Naive thymus-derived CD4-positive, alpha-beta T cell (primary cell): ENCODE measurements at regions not wholly inside any gene's neighbourhood (a gene's known extent, or its start where the extent isn't known, plus 50 kb on each side); places are given as distances from the start of the nearest gene placed in this dataset.

Experiments used
- ATAC-seq: fragments of 150-1000 bp; cut with Tn5 transposase; 2 replicates; pipeline ENCODE4 v1.10.0; 2021; ENCODE audit warnings: mild to moderate bottlenecking, moderate library complexity
- CTCF ChIA-PET: fragments of 350-600 bp; sonication (Branson Sonifier 250); formaldehyde crosslinking; loops from one replicate; lab custom pipeline; 2021; ENCODE audit warnings: antibody characterized with exemption; lab: Charles Lee
- POLR2A ChIA-PET: fragments of 350-600 bp; sonication (Branson Sonifier 250); formaldehyde crosslinking; loops from one replicate; lab custom pipeline; 2021; ENCODE audit warnings: antibody characterized with exemption, inconsistent platforms; lab: Charles Lee
- DNase-seq, 9 donors: peaks; one replicate each; pipeline versions ENCODE4 v3.0.0 to v3.0.0-alpha.2; 2020 to 2022; ENCODE audit warnings: mixed read lengths in 1 of 9
- H3K27ac ChIP-seq: one replicate; pipeline ENCODE4 v1.7.0; 2013; ENCODE audit warnings: mild to moderate bottlenecking, low read depth, low read length, moderate library complexity
- H3K27me3 ChIP-seq, 2 donors: one replicate each; pipeline ENCODE4 v1.7.0; 2013; ENCODE audit warnings: low read length in 2 of 2, mild to moderate bottlenecking in 2 of 2, moderate library complexity in 2 of 2; ENCODE audit not compliant: control insufficient read depth in 2 of 2, insufficient read depth in 2 of 2
- H3K36me3 ChIP-seq, 3 experiments: 1 replicate in 2 of 3; 2 replicates in 1 of 3; pipeline ENCODE4 v1.7.0; 2013; ENCODE audit warnings: low read length in 3 of 3, mild to moderate bottlenecking in 3 of 3, moderate library complexity in 1 of 3; ENCODE audit not compliant: insufficient read depth in 3 of 3, control insufficient read depth in 2 of 3
- H3K4me1 ChIP-seq, 2 donors: one replicate each; pipeline ENCODE4 v1.7.0; 2013; ENCODE audit warnings: low read length in 2 of 2, mild to moderate bottlenecking in 2 of 2, moderate library complexity in 1 of 2; ENCODE audit not compliant: control insufficient read depth in 2 of 2, insufficient read depth in 2 of 2
- H3K4me3 ChIP-seq: 2 replicates; pipeline ENCODE4 v1.7.0; 2013; ENCODE audit warnings: mild to moderate bottlenecking, low read length
- H3K9me3 ChIP-seq, 3 experiments: 1 replicate in 2 of 3; 2 replicates in 1 of 3; pipeline ENCODE4 v1.7.0; 2013; ENCODE audit warnings: low read length in 3 of 3; ENCODE audit not compliant: control insufficient read depth in 2 of 3
- H3K27ac Mint-ChIP-seq, 9 donors: one replicate each; pipeline ENCODE4 v1.8.0; 2020 to 2022; ENCODE audit warnings: mixed read lengths in 9 of 9, mild to moderate bottlenecking in 8 of 9, moderate library complexity in 5 of 9, inconsistent platforms in 2 of 9
- H3K27me3 Mint-ChIP-seq, 5 donors: one replicate each; pipeline ENCODE4 v1.8.0; 2021 to 2022; ENCODE audit warnings: mixed read lengths in 5 of 5, mild to moderate bottlenecking in 1 of 5
- H3K36me3 Mint-ChIP-seq, 5 donors: one replicate each; pipeline ENCODE4 v1.8.0; 2020 to 2022; ENCODE audit warnings: mixed read lengths in 5 of 5, mild to moderate bottlenecking in 3 of 5, inconsistent platforms in 1 of 5
- H3K4me1 Mint-ChIP-seq, 7 donors: one replicate each; pipeline ENCODE4 v1.8.0; 2020 to 2022; ENCODE audit warnings: mixed read lengths in 7 of 7, mild to moderate bottlenecking in 3 of 7, inconsistent platforms in 1 of 7
- H3K4me3 Mint-ChIP-seq, 10 donors: one replicate each; pipeline ENCODE4 v1.8.0; 2020 to 2022; ENCODE audit warnings: mild to moderate bottlenecking in 10 of 10, mixed read lengths in 10 of 10, moderate library complexity in 6 of 10, inconsistent platforms in 2 of 10
- H3K9me3 Mint-ChIP-seq, 11 donors: one replicate each; pipeline ENCODE4 v1.8.0; 2020 to 2022; ENCODE audit warnings: mixed read lengths in 11 of 11, mild to moderate bottlenecking in 4 of 11, inconsistent platforms in 1 of 11, moderate library complexity in 1 of 11
- intact Hi-C, 2 donors: fragments of 100-400 bp; cut with micrococcal nuclease; formaldehyde crosslinking; loops; one replicate each; pipeline ENCODE4 v1.15.1; 2023

- H3K9me3 ChIP-seq = peaks cover 0 to 9% (median 0%) of the 10 kb centered on the region in 3 experiments
- no peak overlapping the region for H3K4me3 Mint-ChIP-seq
- H3K9me3 Mint-ChIP-seq = peaks cover 7 to 40% (median 20%) of the 10 kb centered on the region in 11 donors
- no peaks in the 10 kb centered on the region for H3K36me3 Mint-ChIP-seq
- no peaks in the 10 kb centered on the region for H3K27me3 ChIP-seq
- intact Hi-C loops = no loop called here
- DNase-seq = no peak
- no peak overlapping the region for H3K27ac Mint-ChIP-seq
- ChIA-PET POLR2A (no interaction called here), CTCF (no interaction called here)
- ATAC-seq = no peak
- H3K27me3 Mint-ChIP-seq = no peaks in the 10 kb centered on the region
- no peaks in the 10 kb centered on the region for H3K4me1 Mint-ChIP-seq
- H3K36me3 ChIP-seq = no peaks in the 10 kb centered on the region
- no peak overlapping the region for H3K27ac ChIP-seq
- no peaks in the 10 kb centered on the region for H3K4me1 ChIP-seq
- no peak overlapping the region for H3K4me3 ChIP-seq
These were observed 1397.6 kb upstream of the DDX18 start for GRCh38 chr2:116416731-116417377.

- Mint-ChIP-seq H3K9me3 (peaks cover 2 to 34% (median 11%) of the 10 kb centered on the region in 11 donors), H3K4me3 (no peak overlapping the region), H3K27me3 (no peaks in the 10 kb centered on the region), H3K36me3 (no peaks in the 10 kb centered on the region), H3K4me1 (peaks cover 0 to 2% (median 0%) of the 10 kb centered on the region in 7 donors), H3K27ac (no peak overlapping the region)
- Histone ChIP-seq H3K27me3 (no peaks in the 10 kb centered on the region), H3K36me3 (no peaks in the 10 kb centered on the region), H3K4me1 (no peaks in the 10 kb centered on the region), H3K4me3 (no peak overlapping the region), H3K27ac (no peak overlapping the region), H3K9me3 (peaks cover 0 to 5% (median 0%) of the 10 kb centered on the region in 3 experiments)
- POLR2A ChIA-PET = no interaction called here
- CTCF ChIA-PET = no interaction called here
- intact Hi-C loops = no loop called here
- DNase-seq (no peak), ATAC-seq (no peak)
These were observed 1378.8 kb upstream of the DDX18 start for GRCh38 chr2:116435648-116436047.

- POLR2A ChIA-PET = no interaction called here
- no peaks in the 10 kb centered on the region for H3K4me1 ChIP-seq
These were observed 1374.3 kb upstream of the DDX18 start for GRCh38 chr2:116440104-116440653.

DNA sequence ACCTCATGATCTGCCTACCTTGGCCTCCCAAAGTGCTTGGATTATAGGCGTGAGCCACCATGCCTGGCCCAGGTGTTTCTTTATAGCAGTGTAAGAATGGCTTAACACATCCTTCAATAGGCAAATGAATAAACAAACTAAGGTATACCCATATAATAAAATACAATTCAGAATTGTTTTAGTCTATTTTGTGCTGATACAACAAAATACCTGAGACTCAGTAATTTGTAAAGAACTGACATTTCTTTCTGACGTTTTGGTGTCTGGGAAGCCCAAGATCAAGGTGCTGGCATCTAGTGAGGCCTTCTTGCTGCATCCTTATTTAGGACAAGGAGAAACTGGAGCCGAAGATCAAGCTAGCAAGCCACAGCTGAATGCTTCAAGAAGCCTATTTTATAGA lies 1372.1 kb upstream of the DDX18 start:
- H3K9me3 Mint-ChIP-seq = peaks cover 2 to 37% (median 17%) of the 10 kb centered on the region in 11 donors
- Histone ChIP-seq H3K27ac (no peak overlapping the region), H3K4me1 (no peaks in the 10 kb centered on the region), H3K4me3 (no peak overlapping the region), H3K27me3 (no peaks in the 10 kb centered on the region), H3K36me3 (no peaks in the 10 kb centered on the region), H3K9me3 (no peaks in the 10 kb centered on the region)
- H3K27me3 Mint-ChIP-seq = no peaks in the 10 kb centered on the region
- no peaks in the 10 kb centered on the region for H3K4me1 Mint-ChIP-seq
- intact Hi-C loops = no loop called here
- POLR2A ChIA-PET = no interaction called here
- ATAC-seq (no peak), DNase-seq (no peak)
- H3K36me3 Mint-ChIP-seq = no peaks in the 10 kb centered on the region
- no peak overlapping the region for H3K4me3 Mint-ChIP-seq
- CTCF ChIA-PET = no interaction called here
- H3K27ac Mint-ChIP-seq = no peak overlapping the region

More at GRCh38 chr2:116440104-116440653, 1374.3 kb upstream of the DDX18 start:
- DNase-seq (no peak), ATAC-seq (no peak)
- H3K4me1 Mint-ChIP-seq = peaks cover 0 to 2% (median 0%) of the 10 kb centered on the region in 7 donors
- intact Hi-C loops = no loop called here
- Histone ChIP-seq H3K27ac (no peak overlapping the region), H3K27me3 (no peaks in the 10 kb centered on the region), H3K9me3 (no peaks in the 10 kb centered on the region), H3K36me3 (no peaks in the 10 kb centered on the region), H3K4me3 (no peak overlapping the region)
- H3K27me3 Mint-ChIP-seq = no peaks in the 10 kb centered on the region
- no peaks in the 10 kb centered on the region for H3K36me3 Mint-ChIP-seq
- H3K4me3 Mint-ChIP-seq = no peak overlapping the region
- CTCF ChIA-PET = no interaction called here
- H3K27ac Mint-ChIP-seq = no peak overlapping the region
- H3K9me3 Mint-ChIP-seq = peaks cover 0 to 37% (median 15%) of the 10 kb centered on the region in 11 donors

DNA sequence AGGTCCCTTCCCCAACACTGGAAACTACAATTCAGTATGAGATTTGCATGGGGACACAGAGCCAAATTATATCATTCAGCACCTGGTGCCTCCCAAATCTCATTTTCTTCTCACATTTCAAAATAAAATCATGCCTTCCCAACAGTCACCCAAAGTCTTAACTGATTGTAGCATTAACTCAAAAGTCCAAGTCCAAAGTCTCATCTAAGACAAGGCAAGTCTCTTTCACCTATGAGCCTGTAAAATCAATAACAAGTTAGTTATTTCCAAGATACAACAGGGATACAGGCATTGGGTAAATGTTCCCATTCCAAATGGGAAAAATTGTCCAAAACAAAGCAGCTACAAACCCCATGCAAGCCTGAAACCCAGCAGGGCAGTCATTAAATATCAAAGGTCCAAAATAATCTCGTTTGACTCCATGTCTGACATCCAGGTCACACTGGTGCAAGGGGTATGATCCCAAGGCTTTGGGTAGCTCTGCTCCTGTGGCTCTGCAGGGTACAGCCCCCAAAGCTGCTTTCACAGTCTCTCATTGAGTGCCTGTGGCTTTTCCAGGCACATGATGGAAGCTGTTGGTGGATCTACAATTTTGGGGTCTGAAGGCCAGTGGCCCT lies 1370.1 kb upstream of the DDX18 start:
- no peaks in the 10 kb centered on the region for H3K27me3 ChIP-seq
- no peak for ATAC-seq
- intact Hi-C loops = no loop called here
- H3K27ac ChIP-seq = no peak overlapping the region
- no peak overlapping the region for H3K4me3 ChIP-seq
- no peaks in the 10 kb centered on the region for H3K36me3 ChIP-seq
- no peaks in the 10 kb centered on the region for H3K9me3 ChIP-seq
- H3K27ac Mint-ChIP-seq = no peak overlapping the region
- H3K4me1 ChIP-seq = no peaks in the 10 kb centered on the region
- ChIA-PET CTCF (no interaction called here), POLR2A (no interaction called here)
- peaks cover 4 to 37% (median 17%) of the 10 kb centered on the region in 11 donors for H3K9me3 Mint-ChIP-seq
- no peaks in the 10 kb centered on the region for H3K27me3 Mint-ChIP-seq
- no peaks in the 10 kb centered on the region for H3K36me3 Mint-ChIP-seq
- DNase-seq = no peak
- H3K4me1 Mint-ChIP-seq = no peaks in the 10 kb centered on the region
- no peak overlapping the region for H3K4me3 Mint-ChIP-seq

- no peak overlapping the region for H3K27ac Mint-ChIP-seq
- no peaks in the 10 kb centered on the region for H3K36me3 ChIP-seq
- no peak overlapping the region for H3K4me3 ChIP-seq
- H3K4me1 Mint-ChIP-seq = no peaks in the 10 kb centered on the region
- intact Hi-C loops = no loop called here
- no peak overlapping the region for H3K4me3 Mint-ChIP-seq
- peaks cover under 1 to 21% (median 8%) of the 10 kb centered on the region in 11 donors for H3K9me3 Mint-ChIP-seq
- H3K4me1 ChIP-seq = no peaks in the 10 kb centered on the region
- peaks cover 0 to 6% (median 0%) of the 10 kb centered on the region in 3 experiments for H3K9me3 ChIP-seq
- H3K36me3 Mint-ChIP-seq = no peaks in the 10 kb centered on the region
- no peaks in the 10 kb centered on the region for H3K27me3 Mint-ChIP-seq
- DNase-seq (no peak), ATAC-seq (no peak)
- H3K27ac ChIP-seq = no peak overlapping the region
- H3K27me3 ChIP-seq = no peaks in the 10 kb centered on the region
- POLR2A ChIA-PET = no interaction called here
- CTCF ChIA-PET = no interaction called here
These were observed 1363.5 kb upstream of the DDX18 start for GRCh38 chr2:116450990-116451389.

- ChIA-PET POLR2A (no interaction called here), CTCF (no interaction called here)
- intact Hi-C loops = no loop called here
- ATAC-seq = no peak
- Histone ChIP-seq H3K27ac (no peak overlapping the region), H3K36me3 (no peaks in the 10 kb centered on the region), H3K4me3 (no peak overlapping the region), H3K9me3 (peaks cover 0 to 6% (median 0%) of the 10 kb centered on the region in 3 experiments), H3K27me3 (no peaks in the 10 kb centered on the region), H3K4me1 (no peaks in the 10 kb centered on the region)
- Mint-ChIP-seq H3K9me3 (peaks cover 0 to 19% (median 6%) of the 10 kb centered on the region in 11 donors), H3K4me3 (no peak overlapping the region), H3K27me3 (no peaks in the 10 kb centered on the region), H3K36me3 (no peaks in the 10 kb centered on the region), H3K27ac (no peak overlapping the region), H3K4me1 (no peaks in the 10 kb centered on the region)
- DNase-seq = no peak
These were observed 1361.8 kb upstream of the DDX18 start for GRCh38 chr2:116452651-116453050.
